ENCODE measurements at regions not wholly inside any gene's neighbourhood (a gene's known extent, or its start where the extent isn't known, plus 50 kb on each side); places are given as distances from the start of the nearest gene placed in this dataset.

DNA sequence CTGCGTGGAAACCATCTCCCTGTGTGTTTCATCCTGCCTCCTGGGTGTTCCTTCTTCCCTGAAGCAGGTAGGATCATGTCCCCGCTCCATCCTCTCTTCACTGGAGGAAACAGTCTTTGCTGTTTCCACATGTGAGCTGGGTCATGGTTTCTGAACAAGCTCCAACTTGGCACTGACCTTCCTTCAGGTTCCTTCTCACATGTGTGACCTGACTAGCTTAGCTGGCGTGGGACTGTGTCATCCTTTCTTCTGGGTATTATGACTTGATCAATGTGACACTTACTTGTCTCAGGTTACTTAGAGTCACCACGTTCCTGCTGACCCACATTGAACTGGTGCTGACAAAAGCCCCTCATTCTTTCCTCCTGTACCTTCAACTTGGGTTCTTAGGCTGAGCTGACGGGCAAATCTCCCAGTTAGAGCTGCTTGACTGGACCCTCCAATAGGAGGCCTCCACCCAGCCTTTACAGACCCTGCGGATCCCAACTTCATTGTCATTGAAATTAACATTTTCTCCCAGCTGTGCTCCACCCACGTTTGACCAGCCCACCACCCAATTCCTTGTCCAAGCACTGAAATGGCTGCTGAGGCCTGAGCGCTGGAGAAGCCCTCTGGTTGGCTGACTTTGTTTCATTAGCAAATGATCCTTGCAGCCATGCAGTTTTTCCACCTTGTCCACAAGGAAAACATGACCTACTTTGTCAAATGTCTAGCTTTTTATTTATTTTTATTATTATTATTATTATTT lies 128.1 kb downstream of the DDX1 start:
- no peak for DNase-seq (ENCODE audit: low read depth)

DNA sequence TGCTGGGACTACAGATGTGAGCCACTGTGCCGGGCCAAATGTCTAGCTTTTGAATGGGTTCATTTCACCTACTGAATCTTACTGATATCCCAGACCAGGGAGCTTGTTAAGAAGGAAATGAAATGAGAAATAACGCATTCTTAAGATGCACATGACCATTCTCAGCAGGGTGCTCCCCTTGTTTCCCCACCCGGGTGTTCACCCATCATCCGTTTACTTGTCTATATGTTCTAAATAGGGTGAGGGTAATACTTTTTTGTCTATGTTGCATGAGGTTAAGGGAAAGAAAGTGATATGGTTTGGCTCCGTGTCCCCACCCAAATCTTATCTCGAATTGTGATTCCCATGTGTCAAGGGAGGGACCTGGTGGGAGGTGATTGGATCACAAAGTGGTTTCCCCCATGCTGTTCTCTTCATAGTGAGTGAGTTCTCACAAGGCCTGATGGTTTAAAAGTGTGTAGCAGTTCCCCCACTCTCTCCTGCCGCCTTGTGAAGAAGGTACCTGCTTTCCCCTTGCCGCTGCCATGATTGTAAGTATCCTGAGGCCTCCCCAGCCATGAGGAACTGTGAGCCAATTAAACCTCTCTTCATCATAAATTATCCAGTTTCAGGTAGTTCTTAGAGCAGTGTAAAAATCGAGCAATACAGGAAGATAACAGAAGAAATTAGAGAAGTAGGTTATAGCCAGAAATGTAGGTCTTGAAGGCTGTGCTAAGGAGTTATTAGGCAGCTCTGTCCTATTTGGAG lies 129.1 kb downstream of the DDX1 start:
- DNase-seq (ENCODE audit: low read depth), result no peak

DNA sequence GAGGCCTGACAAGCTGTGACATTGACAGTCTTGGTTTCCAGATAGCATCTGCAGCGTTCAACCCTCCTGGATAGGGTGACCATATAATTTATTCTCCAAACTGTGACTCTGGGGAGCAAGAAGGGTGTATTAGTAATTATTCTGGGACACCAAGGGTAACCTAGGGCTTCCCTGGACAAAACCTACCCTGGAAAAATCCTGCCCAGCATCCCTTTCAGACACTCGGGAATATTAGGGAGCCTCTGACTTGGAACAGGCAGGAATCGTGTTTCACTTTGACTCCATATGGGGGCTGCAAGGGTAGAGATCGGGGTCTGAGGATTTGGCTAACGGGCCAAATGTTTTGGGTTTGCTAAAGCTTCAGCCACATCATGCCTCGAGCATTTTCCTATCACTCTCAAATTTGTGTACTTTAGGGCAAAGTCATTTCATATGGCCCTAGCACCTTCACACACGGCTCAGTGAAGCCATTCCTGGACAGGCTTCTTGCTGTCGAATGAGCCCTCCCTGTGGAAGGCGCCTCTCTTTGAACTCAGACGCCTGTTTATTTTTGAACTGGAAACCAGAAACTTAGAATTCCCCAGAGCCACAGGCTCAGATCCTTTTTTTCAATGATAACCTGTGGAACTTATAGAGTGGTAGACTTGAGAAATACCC lies 129.9 kb downstream of the DDX1 start:
- DNase-seq (ENCODE audit: low read depth), result no peak

DNA sequence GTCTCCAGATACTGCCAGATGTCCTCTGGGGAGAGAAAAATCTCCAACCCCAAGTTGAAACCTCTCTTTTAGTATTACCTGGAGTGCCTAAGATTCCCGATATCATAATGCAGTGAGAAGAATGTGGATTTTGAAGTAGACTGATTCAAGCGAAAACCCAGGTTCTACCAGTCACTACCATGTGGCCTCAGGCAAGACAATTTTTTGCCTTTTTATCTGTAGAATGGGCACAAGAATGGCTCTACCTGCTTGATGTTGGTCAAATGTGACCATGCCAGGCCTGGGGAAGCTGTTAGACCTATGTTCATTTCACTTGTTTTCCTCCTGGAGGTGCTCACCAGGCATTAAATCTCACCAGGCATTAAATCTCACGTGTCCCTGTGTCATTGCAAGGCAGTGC lies 131.3 kb downstream of the DDX1 start:
- DNase-seq (ENCODE audit: low read depth), result no peak

DNA sequence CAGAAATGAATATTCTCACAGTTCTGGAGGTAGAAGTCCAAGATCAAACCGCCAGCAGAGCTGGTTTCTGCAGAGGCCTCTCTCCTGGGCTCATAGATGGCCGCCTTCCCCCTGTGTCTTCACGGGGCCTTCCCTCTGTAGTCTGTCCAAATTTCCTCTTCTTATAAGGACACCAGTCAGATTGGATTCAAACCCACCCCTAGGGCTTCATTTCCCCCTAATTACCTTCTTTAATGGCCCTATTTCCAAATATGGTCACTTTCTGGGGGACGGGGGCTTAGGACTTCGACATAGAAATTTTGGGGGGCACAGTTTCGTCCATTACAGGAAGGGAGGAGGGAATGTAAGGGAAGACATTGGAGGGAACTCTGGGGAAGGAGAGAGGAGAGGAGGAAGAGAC lies 132.6 kb downstream of the DDX1 start:
- DNase-seq (ENCODE audit: low read depth), result no peak

DNA sequence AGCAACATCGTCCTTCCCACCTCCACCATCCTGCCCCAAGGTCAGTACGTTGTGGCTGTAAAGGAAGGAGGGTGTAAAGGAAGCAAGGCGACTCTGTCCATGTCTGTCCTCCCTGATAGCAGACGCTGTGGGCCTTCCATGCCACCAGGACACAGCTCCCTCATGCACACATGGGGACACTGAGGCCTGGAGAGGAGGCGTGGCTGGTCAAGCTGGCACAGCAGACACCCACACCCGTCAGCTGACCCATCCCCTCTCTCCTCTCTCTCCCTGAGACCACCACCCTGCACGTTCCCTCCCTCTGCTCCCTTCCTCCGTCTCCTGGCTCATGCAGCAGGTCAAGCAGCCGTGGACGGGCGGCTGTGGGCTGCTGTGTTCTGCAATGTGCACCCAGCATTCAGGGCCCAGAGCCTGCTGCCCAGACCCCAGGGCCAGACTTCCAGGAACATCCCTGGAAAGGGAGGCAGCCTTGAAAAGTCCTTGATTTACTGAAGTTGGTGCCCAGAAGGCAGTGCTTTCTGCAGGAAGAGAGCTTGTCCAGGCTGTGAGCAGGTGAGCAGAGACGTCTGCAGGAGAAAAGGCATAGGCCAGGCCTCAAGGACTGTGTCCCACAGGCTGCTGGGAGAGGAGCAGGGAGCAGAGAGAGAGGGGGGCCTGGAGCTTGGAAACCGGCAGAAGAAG lies 133.6 kb downstream of the DDX1 start:
- DNase-seq (ENCODE audit: low read depth), result no peak

DNA sequence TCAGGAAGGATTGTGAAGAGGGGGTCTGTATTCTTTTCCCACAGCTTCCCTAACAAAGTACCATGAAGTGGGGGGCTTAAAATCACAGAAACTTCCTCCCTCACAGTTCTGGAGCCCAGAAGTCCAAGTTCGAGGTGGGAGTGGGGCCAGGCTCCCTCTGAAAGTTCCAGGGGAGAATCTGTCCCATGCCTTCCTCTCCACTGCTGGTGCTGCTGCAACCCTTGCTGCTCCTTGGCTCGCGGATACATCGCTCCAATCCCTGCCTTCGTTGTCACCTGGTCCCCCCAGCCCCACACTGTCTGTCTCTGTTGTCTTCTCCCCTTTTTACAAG lies 134.1 kb downstream of the DDX1 start:
- no peak for DNase-seq (ENCODE audit: low read depth)

DNA sequence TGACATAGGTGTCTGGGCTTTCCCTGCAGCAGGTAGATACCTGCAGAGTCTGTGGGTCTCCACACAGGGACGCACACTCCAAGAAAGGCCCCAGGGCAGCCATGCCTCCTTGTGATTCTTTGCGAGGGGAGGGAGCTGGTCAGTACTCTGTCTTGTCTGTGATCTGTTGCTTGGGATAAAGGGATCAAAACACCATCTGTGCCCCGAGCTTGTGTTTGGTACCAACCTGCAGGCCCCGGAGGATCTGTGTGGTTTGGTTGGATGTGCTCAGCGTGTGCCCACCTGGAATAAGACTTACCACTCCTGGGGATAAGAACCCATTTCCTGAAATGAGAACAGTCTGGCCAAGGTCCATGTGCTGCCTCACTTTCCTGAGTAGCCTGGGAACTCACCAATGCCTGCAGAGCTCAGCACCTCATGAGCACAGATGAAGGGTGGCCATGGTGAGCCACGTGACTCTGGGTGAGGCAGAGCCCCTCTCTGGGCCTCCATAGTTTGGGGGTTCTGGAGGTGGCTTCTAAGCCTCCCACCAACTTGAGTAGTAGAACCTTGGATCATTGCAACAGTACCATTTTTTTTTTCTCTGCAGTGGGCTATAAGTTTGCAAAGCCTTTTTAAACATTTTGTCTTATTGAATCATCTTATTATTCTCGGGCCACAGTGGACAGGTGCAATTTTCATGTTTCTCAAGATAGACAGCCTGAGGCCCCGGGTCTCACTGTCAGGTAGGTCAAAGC lies 134.8 kb downstream of the DDX1 start:
- no peak for DNase-seq (ENCODE audit: low read depth)

DNA sequence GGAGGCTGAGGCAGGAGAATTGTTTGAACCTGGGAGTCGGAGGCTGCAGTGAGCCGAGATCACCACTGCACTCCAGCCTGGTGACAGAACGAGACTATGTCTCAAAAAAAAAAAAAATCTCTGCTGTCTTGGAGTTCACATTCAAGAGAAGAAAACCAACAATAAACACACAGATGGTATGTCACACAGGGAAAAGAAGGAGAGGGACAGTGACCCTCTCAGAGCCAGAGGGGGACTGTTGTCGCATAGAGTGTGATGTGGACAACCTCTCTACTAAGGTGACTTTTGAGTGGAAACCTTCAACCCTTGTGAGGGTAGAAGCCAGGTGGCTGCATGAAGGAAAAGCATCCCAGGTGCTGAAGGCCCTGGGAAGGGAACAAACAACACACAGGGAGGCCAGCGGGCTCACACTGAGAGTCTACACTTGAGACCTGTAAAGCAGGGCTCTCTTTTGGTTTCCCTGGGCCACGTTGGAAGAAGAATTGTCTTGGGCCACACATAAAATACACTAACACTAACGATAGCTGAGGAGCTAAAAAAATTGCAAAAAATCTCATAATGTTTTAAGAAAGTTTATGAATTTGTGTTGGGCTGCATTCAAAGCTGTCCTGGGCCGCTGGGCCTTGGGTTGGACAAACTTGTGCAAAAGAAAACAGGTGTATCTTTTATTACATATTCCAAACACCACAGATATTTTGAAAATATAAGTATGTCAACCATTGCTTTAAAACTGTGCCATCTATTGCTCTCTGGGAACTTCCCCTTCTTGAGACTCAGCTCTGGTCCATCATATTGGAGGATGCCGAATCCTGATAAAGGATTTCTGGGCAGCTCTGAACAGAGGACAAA lies 136.0 kb downstream of the DDX1 start:
- DNase-seq (ENCODE audit: low read depth), result no peak

DNA sequence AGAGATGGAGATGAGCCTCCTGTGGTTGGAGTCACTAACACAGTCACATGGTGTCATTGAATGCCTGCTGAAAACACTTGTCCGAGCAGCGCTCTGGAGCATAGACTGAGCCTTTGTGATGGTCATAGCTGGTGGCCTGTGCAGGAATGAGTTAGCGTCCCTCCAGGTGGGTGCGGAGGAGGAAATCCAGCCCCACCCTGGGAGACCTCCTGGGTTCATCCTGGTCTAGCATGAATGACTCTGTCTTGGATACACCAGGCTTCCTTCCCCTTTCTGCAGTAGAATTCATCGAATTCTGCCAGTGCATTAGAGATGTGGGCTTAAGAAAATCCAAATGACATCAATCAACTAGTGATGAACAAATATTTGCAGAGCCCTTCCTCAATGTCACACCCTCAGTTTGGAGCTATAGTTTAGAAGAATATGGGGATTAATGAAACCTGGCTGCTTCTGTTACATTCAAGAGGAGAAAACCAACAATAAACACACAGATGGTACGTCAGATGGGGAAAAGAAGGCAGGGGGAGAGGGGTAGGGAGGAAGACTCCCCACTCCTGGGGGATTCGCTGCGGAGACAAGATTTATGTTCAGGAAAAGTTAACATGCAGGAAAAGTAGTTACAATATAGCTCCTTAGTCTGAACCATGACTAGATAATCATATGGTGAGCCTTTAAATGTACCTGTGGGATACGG lies 136.7 kb downstream of the DDX1 start:
- no peak for DNase-seq (ENCODE audit: low read depth)

DNA sequence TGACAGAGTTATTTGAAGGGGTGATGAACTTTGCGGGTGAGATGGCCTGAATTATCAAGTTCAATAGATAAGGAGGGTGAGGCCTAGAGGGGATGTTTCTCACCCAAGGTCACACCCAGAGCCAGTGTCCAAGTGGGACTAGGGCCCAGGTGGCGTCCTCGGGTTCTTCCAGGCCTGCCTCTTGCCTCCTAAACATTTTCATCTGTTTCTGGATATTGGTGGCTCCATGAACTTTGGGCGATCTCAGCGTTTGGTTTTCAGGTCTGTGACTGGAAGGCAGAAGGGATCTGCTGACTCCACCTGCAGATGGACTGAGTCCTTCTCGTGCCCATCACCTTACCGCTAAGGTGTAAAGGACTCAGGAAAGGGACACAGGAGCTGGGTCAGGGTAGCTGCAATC lies 137.3 kb downstream of the DDX1 start:
- DNase-seq (ENCODE audit: low read depth), result no peak

DNA sequence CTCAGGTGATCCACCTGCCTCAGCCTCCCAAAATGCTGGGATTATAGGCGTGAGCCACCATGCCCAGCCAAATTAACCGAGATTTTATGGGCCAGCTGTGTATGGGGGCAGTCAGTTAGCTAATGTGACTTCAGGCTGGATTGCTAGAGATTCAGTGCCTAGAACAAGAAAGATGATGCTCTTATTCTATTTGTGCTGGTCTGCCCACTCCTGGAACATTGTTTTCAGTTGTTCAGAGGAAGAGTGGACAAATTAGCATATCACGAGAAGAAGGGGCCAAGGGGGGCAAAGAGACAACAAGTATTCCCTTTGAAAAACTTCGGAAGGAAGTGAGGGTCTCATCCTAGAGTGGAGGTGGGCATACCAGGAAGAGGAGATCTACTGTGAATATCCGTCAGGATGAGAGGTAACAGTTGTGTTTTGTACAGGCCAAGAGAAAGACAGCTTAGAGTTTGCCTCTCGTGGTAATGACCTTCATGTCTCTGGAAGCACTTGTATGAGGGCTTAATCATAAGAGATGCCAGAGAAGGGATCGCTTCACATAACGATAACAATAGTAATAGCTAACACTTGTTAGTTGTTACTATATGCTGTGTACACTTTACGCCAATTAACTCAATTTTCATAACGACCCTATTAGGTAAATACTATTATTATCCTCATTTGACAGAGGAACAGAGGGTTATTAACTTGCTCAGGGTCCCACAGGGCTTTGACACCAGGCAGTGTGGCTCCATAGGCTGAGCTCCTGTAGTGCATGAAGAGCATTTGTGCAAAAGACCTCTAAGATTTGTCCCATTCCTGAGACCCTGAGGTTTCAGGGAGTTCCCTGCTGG lies 138.3 kb downstream of the DDX1 start:
- DNase-seq (ENCODE audit: low read depth), result no peak

DNA sequence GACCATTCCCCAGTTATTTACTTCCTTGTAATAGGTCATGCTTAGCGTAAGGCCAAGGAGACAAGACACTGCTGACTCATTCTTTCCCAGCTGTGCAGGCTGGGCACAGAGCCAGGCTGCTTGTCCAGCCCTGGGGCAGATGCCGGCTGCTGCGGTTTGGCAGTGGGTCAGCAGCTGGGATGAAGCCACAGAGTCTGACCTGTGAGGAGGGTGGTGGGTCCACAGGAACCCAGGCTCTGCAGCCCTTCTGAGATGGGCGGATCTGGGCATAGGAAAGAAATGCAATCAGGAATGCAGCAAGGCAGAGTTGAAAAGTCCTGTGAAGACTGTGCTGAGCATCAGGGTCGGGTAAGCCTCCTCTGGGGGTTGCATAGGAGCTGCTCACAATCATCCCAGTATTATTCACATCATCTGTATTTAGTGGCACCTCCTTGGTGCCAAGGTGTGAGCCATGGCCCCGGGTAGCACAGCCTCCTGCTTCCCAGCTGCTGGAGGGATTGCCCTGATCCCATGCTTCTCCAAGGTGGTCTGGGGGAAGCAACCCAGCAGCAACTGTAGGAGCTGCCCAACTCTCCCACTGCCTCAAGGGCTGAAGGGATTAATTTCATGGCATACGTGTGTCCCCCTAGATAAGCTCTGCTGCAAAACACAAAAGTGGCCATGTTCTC lies 139.0 kb downstream of the DDX1 start:
- DNase-seq (ENCODE audit: low read depth), result peak; percentile 90

DNA sequence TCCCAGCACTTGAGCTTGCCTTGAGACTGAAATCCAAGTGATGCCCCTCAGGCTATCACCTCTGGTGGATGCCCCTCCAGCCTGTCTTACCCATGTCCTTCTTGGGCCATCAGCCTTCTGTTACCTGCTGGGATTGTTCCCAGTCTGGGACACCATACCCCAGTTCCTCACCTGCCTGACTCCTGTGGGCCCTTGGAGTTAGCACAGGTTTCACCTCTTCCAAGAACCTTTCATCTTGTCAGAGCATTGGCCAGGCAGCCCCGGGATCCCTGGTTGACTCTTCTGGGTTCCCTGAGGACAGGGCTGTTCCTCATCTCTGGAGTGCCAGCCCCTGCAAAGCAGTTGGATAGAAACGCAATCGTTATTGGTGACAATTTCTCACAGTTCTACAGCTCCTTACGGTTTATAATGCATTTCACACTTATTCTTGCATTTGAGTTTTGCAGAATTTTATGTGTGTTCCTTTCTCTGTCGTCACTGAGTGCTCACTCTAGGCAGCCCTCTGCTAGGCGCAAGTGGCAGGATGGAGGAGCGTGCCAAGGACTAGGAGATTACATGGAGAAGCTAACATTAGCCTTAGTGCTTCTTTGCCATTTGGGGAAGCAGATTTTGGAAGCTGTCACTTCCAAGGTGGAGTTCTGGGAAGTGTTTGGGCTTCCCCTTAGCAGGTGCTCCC lies 139.7 kb downstream of the DDX1 start:
- no peak for DNase-seq (ENCODE audit: low read depth)

DNA sequence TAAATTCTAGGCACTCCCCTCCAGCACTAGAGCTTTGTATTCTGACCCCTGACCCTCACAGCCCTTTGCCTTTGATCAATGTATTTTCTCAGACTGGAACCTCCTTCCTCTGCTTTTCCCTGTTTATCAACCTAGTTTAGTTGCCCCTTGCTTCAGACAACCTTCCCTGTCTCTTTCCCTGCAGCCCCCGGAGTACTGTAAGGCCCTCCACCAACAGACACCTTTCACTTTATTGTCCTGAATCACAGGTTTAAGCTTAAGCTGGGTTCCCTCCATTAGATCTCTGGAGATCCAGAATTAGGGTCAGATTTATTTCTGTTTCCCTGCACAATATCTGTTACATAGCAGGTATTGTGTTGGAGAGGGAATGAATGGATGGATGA lies 140.2 kb downstream of the DDX1 start:
- DNase-seq (ENCODE audit: low read depth), result no peak

DNA sequence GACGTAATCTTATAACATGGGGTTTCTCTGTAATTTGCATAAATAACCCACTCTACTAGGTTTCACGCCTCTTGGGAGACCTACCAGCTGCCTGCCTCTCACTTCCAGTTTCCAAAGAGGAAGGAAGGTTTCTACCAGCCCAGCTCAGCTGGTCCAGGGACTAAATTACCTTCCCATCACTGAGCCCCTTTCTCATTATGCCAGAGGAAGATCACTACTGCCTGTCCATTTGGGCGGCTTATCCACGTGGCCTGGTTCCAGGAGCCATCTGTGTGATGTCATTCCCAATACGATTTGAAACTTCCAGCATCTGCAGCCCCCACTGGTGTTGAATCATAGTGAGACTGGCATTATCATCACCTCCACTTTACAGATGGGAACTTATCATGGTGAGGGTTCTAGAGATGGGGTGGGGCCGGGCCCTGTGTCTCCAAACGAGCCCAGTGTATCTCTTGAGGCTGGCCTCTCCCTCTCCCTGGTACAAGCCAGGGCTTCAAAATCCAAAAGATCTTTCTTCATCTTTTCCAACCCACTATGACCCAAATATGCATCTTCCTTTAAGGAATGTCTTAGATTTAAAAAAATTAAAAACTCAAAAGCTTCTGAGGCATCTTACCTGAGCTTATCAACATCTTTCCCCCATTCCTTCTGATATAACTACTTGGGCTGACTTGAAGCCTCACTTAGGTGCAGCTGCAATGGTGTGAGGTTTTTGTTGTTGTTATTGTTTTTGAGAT lies 140.8 kb downstream of the DDX1 start:
- no peak for DNase-seq (ENCODE audit: low read depth)

DNA sequence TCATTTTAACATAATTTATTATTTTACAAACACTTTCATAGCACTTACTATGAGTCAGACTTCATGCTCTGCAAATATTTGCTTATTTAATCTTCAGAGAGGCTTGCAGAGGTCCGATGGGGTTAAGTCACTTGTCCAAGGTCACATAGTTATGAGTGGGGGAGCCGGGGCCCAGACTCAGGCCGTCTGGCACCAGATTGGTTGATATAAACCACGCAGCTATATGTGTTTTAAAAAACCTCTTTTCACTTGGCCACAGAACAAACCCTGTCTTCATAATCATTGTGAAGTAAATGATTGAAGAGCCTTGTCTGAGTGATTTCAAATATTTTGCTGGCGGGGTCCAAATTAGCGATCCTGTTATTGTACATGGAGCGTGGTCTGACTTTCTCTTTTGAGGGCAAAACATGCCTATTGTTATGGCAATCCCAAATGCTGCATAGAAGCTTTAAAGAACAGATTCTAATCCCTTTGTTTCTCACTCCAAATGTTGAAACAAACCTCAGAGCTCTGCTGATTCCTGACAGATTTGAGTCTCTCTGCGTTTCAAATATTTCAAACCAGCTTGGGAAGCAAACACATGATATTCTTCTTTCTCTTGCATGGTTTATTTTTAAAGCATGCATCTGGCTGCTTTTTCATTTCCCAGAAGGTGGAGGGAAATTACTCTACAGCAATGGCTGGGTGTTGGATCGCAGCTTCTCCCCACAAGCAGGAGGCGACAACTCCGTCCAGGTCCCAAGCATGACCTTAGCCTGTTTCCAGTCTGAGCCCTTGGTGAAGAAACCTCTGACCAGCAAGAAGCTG lies 142.4 kb downstream of the DDX1 start:
- no peak for DNase-seq (ENCODE audit: low read depth)
